ENCODE measurements at regions not wholly inside any gene's neighbourhood (a gene's known extent, or its start where the extent isn't known, plus 50 kb on each side); places are given as distances from the start of the nearest gene placed in this dataset.

GRCh38 chr3:18807593-18807992, 340.7 kb upstream of the KCNH8 start:
- Histone ChIP-seq H3K4me3 (ENCODE audit: low read depth in 1 of 2, low read length in 2 of 2) (no peak overlapping the region), H3K4me2 (ENCODE audit: insufficient read depth, low read length) (no peak overlapping the region), H3K9ac (ENCODE audit: low read depth, low read length) (no peak overlapping the region), H3K27me3 (ENCODE audit: insufficient read depth, low read length, poor library complexity) (no peaks in the 10 kb centered on the region), H3K79me2 (ENCODE audit: insufficient read depth, low read length) (no peaks in the 10 kb centered on the region), H3K27ac (ENCODE audit: low read length) (no peak overlapping the region), H4K20me1 (ENCODE audit: insufficient read depth, low read length) (no peaks in the 10 kb centered on the region), H2AFZ (ENCODE audit: low read depth, low read length) (no peak overlapping the region), H3K9me3 (ENCODE audit: insufficient read depth, low read length, severe bottlenecking) (no peaks in the 10 kb centered on the region), H3K4me1 (ENCODE audit: insufficient read depth, low read length) (no peaks in the 10 kb centered on the region), H3K36me3 (ENCODE audit: insufficient read depth, low read length) (no peaks in the 10 kb centered on the region)
- no peak for DNase-seq
- TF ChIP-seq EZH2 (IDR thresholded peaks at IDR 0.05; ENCODE audit: borderline replicate concordance, low read depth, low read length, severe bottlenecking) (no peak), CTCF (IDR thresholded peaks at IDR 0.05; ENCODE audit: borderline replicate concordance, extremely low read depth, low read length, poor library complexity, severe bottlenecking) (no peak)
- ATAC-seq (ENCODE audit: insufficient read depth, low read depth) = no peak

GRCh38 chr3:18806633-18807032, 341.7 kb upstream of the KCNH8 start:
- no peak for ATAC-seq (ENCODE audit: insufficient read depth, low read depth)
- Histone ChIP-seq H3K4me1 (ENCODE audit: insufficient read depth, low read length) (no peaks in the 10 kb centered on the region), H3K4me3 (ENCODE audit: low read depth in 1 of 2, low read length in 2 of 2) (no peak overlapping the region), H3K4me2 (ENCODE audit: insufficient read depth, low read length) (no peak overlapping the region), H3K36me3 (ENCODE audit: insufficient read depth, low read length) (no peaks in the 10 kb centered on the region), H3K27me3 (ENCODE audit: insufficient read depth, low read length, poor library complexity) (no peaks in the 10 kb centered on the region), H3K9me3 (ENCODE audit: insufficient read depth, low read length, severe bottlenecking) (no peaks in the 10 kb centered on the region), H3K79me2 (ENCODE audit: insufficient read depth, low read length) (no peaks in the 10 kb centered on the region), H2AFZ (ENCODE audit: low read depth, low read length) (no peak overlapping the region), H4K20me1 (ENCODE audit: insufficient read depth, low read length) (no peaks in the 10 kb centered on the region), H3K27ac (ENCODE audit: low read length) (no peak overlapping the region), H3K9ac (ENCODE audit: low read depth, low read length) (no peak overlapping the region)
- TF ChIP-seq CTCF (IDR thresholded peaks at IDR 0.05; ENCODE audit: borderline replicate concordance, extremely low read depth, low read length, poor library complexity, severe bottlenecking) (no peak), EZH2 (IDR thresholded peaks at IDR 0.05; ENCODE audit: borderline replicate concordance, low read depth, low read length, severe bottlenecking) (no peak)
- no peak for DNase-seq

- no peaks in the 10 kb centered on the region for H3K9me3 ChIP-seq (ENCODE audit: insufficient read depth, low read length, severe bottlenecking)
- no peak overlapping the region for H3K4me3 ChIP-seq (ENCODE audit: low read depth in 1 of 2, low read length in 2 of 2)
- H3K27me3 ChIP-seq (ENCODE audit: insufficient read depth, low read length, poor library complexity) = no peaks in the 10 kb centered on the region
- DNase-seq (no peak), ATAC-seq (ENCODE audit: insufficient read depth, low read depth) (no peak)
- H3K4me1 ChIP-seq (ENCODE audit: insufficient read depth, low read length) = no peaks in the 10 kb centered on the region
- TF ChIP-seq CTCF (IDR thresholded peaks at IDR 0.05; ENCODE audit: borderline replicate concordance, extremely low read depth, low read length, poor library complexity, severe bottlenecking) = no peak
- no peak for TF ChIP-seq EZH2 (IDR thresholded peaks at IDR 0.05; ENCODE audit: borderline replicate concordance, low read depth, low read length, severe bottlenecking)
- H3K79me2 ChIP-seq (ENCODE audit: insufficient read depth, low read length) = no peaks in the 10 kb centered on the region
- no peaks in the 10 kb centered on the region for H3K36me3 ChIP-seq (ENCODE audit: insufficient read depth, low read length)
- no peak overlapping the region for H3K4me2 ChIP-seq (ENCODE audit: insufficient read depth, low read length)
- no peak overlapping the region for H3K9ac ChIP-seq (ENCODE audit: low read depth, low read length)
- no peak overlapping the region for H2AFZ ChIP-seq (ENCODE audit: low read depth, low read length)
- no peak overlapping the region for H3K27ac ChIP-seq (ENCODE audit: low read length)
- no peaks in the 10 kb centered on the region for H4K20me1 ChIP-seq (ENCODE audit: insufficient read depth, low read length)
These were observed 350.9 kb upstream of the KCNH8 start for GRCh38 chr3:18797378-18797777.

GRCh38 chr3:18795078-18795477, 353.2 kb upstream of the KCNH8 start:
- Histone ChIP-seq H3K9me3 (ENCODE audit: insufficient read depth, low read length, severe bottlenecking) (no peaks in the 10 kb centered on the region), H2AFZ (ENCODE audit: low read depth, low read length) (no peak overlapping the region), H3K9ac (ENCODE audit: low read depth, low read length) (no peak overlapping the region), H3K4me1 (ENCODE audit: insufficient read depth, low read length) (no peaks in the 10 kb centered on the region), H4K20me1 (ENCODE audit: insufficient read depth, low read length) (no peaks in the 10 kb centered on the region), H3K79me2 (ENCODE audit: insufficient read depth, low read length) (no peaks in the 10 kb centered on the region), H3K4me2 (ENCODE audit: insufficient read depth, low read length) (no peak overlapping the region), H3K4me3 (ENCODE audit: low read depth in 1 of 2, low read length in 2 of 2) (no peak overlapping the region), H3K27ac (ENCODE audit: low read length) (no peak overlapping the region), H3K27me3 (ENCODE audit: insufficient read depth, low read length, poor library complexity) (no peaks in the 10 kb centered on the region), H3K36me3 (ENCODE audit: insufficient read depth, low read length) (no peaks in the 10 kb centered on the region)
- no peak for TF ChIP-seq EZH2 (IDR thresholded peaks at IDR 0.05; ENCODE audit: borderline replicate concordance, low read depth, low read length, severe bottlenecking)
- TF ChIP-seq CTCF (IDR thresholded peaks at IDR 0.05; ENCODE audit: borderline replicate concordance, extremely low read depth, low read length, poor library complexity, severe bottlenecking) = no peak
- ATAC-seq (ENCODE audit: insufficient read depth, low read depth) (no peak), DNase-seq (no peak)

Data from DND-41 (cell line).